GM19193 (cell line): ENCODE measurements at regions not wholly inside any gene's neighbourhood (a gene's known extent, or its start where the extent isn't known, plus 50 kb on each side); places are given as distances from the start of the nearest gene placed in this dataset.

ENCODE experiments used
- POLR2A ChIP-seq: IDR thresholded peaks from 4 replicates; pipeline ENCODE4 v1.6.1; 2011; ENCODE audit not compliant: insufficient read depth, insufficient read length; ENCODE audit errors: extremely low read depth

DNA sequence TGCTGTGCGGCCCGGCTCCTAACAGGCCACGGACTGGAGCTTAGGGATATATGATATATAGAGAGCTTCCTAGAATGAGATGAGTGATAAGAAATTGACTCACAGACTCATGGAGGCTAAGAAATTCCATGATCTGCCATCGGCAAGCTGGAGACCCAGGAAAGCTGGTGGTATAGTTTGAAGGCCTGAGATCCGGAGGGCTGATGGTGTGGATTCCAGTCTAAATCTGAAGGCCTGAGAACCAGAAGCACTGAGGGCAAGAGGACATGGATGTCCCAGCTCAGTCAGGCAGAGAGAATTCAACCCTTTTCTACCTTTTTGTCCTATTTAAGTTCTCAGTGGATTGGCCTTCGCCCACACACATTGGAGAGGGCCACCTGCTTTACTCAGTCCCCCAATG, 564.8 kb downstream of the TBC1D22A start:
- TF ChIP-seq POLR2A, result no peak

GRCh38 chr22:47325249-47325648, 562.8 kb downstream of the TBC1D22A start:
- TF ChIP-seq POLR2A, result no peak

- no peak for TF ChIP-seq POLR2A
These were observed 562.1 kb downstream of the TBC1D22A start for GRCh38 chr22:47324435-47324990.

GRCh38 chr22:47323518-47323917, 561.1 kb downstream of the TBC1D22A start:
- no peak for TF ChIP-seq POLR2A

- TF ChIP-seq POLR2A, result no peak
These were observed 560.4 kb downstream of the TBC1D22A start for GRCh38 chr22:47322854-47323253.

GRCh38 chr22:47320560-47320959, 558.1 kb downstream of the TBC1D22A start:
- no peak for TF ChIP-seq POLR2A

DNA sequence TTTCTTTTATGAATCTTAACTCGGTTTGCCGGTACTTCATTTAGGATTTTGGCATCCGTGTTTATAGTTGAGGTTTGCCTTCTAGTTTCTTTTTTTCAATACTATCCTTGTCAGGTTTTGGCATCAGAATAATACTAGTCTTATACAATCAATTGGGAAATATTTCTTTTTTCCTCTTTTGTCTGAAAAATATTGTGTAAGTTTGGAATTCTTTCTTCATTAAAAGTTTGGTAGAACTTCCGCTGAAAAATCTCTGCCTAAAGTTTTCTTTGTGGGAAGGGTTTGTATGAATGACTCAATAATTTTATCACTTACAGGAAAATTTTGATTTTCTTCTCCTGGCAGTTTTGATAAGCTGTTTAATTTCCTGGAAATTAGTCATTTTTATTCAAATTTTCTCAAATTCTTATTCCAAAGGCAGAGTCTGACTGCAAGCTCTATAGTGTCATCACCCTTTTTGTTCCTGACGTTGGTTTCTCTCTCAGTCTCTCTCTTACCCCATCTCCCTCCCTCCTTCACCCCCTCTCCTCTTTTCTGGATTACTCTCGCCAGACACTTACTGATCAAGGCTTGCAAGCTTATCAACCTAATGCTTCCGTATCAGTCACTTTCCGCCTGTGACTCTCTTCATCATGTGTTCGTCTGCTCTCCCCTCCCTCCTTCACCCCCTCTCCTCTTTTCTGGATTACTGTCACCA, 555.7 kb downstream of the TBC1D22A start:
- TF ChIP-seq POLR2A, result no peak

DNA sequence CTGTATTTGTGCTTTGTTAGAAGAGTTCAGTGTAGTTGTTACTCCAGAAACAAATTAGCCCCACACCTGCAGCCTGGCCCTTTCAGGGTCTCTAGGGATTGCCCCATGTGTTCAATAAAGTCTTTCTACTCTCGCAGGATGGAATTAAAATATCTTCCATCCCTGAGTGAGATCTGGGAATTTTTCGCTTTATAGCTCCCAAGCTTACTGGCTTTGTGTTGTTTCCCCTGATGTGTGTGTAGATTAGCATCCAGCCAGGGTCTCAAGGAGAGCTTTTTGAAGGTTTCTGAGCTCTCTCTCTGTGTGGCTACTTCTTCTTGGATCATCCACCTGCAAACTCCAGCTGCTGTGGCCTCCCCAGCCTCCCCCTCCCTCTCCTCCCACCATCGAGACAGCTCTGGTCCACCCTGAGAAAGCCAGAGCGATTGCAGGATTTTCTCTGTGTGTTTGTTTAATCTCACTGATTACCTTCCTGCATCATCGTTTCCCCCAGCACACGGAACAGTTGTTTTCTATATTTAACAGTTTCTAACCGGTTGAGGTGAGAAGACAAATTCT, 553.5 kb downstream of the TBC1D22A start:
- TF ChIP-seq POLR2A, result no peak

DNA sequence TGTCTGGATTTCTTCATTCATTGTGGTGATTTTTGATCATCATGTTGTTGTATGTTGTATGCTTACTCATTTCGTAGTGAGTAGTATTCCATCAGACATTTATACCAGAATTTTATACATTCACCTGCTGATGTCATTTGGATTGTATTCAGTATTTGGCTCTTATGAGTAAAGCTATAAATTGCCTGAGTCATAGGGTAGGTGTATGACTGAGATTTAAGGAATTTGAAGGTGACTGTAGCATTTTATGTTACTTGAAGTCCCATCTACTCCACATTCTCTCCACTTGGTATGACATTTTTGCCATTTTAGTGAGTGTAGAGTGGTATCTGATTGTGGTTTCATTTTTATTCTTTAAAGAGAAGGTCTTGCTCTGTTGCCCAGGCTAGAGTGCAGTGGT, 548.2 kb downstream of the TBC1D22A start:
- no peak for TF ChIP-seq POLR2A

- no peak for TF ChIP-seq POLR2A
These were observed 547.5 kb downstream of the TBC1D22A start for GRCh38 chr22:47309946-47310345.

GRCh38 chr22:47309476-47309875, 547.0 kb downstream of the TBC1D22A start:
- TF ChIP-seq POLR2A, result no peak

DNA sequence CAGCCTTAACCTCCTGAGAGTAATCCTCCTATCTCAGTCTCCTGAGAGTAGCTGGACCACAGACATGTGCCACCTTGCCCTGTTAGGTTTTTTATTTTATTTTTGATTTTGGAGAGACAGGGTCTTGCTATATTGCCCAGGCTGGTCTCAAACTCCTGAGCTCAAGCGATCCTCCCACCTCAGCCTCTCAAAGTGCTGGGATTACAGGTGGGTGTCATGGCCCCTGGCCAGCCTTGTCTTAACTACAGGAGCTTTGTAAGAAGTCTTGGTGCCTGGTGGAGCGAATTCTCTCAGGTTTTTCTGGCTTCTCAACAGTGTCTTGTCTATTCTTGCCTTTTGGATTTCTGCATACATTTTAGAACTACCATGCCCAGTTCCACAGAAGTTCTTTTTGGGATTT, 546.4 kb downstream of the TBC1D22A start:
- no peak for TF ChIP-seq POLR2A

GRCh38 chr22:47307822-47308221, 545.4 kb downstream of the TBC1D22A start:
- no peak for TF ChIP-seq POLR2A

DNA sequence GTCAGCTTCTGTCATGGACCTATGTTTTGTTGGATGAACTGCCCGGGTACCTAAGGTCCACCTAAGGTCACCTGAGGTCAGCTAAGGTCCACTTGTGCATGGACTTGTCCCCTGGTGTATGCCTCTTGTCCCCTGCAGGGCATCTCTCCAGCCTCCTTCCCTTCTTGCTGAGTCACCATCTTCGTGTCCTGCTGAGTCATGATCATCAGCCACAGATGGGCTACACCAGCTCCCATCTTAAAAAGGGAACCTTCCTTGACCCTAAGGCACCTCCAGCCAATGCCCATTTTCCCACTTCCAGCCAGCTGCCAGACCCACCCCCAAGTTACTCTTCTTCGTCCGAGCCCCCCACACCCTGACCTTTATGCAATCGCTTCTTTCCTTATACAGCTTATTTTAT, 544.9 kb downstream of the TBC1D22A start:
- no peak for TF ChIP-seq POLR2A

GRCh38 chr22:47304854-47305253, 542.4 kb downstream of the TBC1D22A start:
- TF ChIP-seq POLR2A, result no peak

DNA sequence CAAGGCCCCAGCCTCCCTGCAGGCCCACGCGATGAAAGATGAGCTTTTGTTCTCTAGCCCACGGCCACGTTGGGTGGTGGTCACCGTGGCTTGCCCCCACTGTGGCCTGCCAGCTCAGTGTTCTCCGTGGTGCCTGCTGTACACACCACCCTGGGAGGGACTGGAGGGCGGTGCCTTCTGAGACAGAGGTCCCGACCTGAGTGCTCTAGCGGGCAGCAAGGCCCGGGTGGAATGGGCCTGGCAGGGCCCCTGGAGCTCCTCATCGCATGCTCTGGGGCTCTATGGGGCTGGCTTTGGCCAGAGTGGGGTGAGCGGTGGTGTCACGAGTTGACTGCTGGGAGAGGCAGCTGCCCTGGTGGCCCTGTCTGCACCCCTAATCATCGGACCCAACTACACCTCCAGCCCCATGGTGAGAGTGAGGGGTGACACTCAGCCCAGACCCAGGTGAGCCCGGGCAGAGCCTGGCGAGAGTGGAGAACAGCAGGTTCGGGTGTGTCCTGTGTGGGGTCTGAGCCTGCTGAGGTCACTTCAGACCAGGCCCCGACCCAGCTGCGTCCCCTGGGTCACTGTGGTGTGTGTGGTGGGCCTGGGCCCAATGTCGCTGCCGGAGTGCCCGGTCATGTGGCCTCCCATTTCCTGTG, 541.9 kb downstream of the TBC1D22A start:
- TF ChIP-seq POLR2A, result no peak
